Ammon's horn (tissue), 1 donor: ENCODE measurements at regions not wholly inside any gene's neighbourhood (a gene's known extent, or its start where the extent isn't known, plus 50 kb on each side); places are given as distances from the start of the nearest gene placed in this dataset.

ENCODE experiments used
- DNase-seq: peaks from one replicate; pipeline ENCODE4 v3.0.0-alpha.2; 2016; ENCODE audit warnings: low spot score

DNA sequence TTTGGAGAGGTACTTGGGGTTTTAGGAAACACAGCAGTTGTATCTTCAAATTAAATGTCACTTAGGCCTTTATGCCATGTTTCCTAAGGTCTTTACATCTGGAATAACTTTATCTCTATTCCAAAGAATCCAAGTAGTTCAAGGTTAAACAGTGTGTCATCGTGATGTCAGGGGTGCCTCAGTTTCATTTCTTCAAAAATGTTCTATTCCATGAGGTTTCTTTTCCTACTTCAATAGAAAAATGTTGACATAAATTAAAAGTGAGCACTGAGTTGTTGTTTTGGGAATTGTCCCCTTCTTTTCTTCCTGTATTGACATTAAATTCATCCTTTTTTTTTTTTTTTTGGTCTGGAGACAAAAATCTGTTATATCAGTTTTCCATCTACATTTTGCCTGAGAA, 160.6 kb upstream of the C21orf91 start:
- no peak for DNase-seq

DNA sequence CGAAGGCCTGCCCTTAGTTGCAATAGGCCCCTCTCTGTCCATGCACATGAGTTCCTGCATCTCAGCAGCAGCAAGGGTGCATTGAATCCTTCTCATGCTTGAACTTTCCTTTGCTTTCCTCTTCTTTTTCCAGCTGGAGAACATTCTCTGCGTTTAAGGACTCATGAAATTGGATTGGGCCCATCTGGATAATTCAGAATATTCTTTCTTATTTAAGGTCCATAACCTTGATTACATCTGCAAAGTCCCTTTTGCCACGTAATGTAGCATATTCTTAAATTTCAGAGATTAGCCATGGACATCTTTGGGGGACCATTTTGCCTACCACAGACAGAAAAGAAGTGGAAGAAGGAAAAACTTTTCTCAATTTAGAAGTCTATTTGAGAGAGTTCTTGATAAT, 159.7 kb upstream of the C21orf91 start:
- no peak for DNase-seq

DNA sequence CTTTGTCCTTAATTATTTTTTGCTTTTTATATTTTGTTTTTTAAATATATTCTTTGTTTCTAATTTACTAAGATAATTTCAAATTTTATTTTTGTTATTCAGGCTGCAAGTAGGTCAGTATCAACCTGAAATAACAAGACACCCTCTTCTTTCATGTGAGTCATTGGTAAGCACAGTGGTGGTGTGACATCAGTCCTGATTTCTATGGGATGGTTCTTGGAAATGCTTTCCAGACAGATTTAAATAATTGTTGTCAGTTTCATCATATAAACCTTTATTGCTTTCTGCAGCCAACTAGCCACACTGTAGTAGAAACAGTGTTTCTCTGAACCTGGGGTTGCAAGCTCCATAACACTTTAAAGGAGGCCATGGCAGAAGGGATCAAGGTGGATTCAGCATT, 157.5 kb upstream of the C21orf91 start:
- no peak for DNase-seq

DNA sequence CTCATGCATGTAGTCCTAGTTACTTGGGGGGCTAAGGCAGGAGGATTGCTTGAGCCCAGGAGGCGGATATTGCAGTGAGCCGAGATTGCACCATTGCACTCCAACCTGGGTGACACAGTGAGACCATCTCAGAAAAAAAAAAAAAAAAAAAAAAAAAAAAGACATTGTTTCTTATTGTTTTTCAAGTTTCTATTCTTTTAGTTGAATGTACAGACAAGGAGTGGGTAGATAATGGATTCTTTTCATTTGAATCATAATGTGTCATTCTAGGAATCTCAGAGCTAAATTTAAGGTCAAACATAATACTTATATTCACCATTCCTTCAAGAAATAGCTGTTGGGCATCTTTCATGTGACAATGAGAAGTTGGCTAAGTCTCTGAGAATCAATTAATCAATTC, 157.0 kb upstream of the C21orf91 start:
- DNase-seq, result no peak

DNA sequence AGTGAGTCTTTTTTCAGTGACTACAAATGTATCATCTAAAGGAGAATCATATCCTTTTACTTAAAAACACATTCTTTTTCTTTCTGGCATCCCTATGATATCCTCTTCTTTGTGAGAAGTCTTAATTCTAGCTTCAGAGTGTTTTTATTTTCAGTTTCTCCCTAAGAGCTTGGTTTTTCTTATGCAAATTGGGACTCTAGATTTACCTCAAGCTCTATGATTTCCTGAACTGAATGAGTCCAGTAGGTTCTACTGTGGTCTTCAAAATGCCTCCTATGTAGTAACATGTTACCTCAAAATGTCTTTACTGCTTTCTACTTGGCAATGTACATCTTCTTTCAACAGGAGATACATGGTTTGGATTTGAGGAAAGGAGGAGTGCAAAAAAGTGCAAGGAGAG, 148.2 kb upstream of the C21orf91 start:
- no peak for DNase-seq

DNA sequence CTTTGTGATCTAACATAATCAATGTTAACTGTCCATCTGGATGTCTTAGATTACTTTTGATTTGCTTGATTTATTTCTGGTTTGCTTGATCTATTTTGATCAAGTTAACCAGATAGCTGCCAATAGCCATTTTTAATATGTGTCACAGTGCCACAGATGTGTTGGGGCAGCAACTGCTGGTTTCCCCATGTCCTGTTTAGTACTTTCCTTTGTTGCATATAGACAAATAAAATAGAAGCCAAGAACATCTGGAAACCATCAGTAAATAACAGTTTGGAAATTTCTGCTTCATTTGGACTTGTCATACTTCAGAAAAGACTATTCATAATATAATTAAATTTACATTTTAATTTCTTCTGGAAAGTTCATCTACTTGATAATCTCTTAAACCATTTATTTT, 145.6 kb upstream of the C21orf91 start:
- DNase-seq, result no peak

DNA sequence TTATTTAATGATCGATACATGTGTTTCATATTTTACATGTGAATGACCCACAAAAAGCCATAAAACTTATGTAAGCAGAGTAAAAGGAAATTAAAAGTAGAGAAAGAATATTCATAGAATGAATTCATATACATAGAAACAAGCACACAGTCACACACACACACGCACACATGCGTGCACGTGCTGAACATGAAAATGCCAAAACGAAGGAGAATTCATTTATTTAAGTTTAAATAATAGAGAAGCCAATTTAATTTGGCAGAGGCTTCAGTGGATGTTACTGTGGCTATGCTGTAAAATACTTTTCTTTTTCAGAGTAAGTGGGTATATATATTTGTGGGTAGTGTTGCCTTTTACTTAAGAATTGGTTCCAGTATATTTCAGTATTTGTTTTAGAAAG, 145.0 kb upstream of the C21orf91 start:
- DNase-seq, result no peak

DNA sequence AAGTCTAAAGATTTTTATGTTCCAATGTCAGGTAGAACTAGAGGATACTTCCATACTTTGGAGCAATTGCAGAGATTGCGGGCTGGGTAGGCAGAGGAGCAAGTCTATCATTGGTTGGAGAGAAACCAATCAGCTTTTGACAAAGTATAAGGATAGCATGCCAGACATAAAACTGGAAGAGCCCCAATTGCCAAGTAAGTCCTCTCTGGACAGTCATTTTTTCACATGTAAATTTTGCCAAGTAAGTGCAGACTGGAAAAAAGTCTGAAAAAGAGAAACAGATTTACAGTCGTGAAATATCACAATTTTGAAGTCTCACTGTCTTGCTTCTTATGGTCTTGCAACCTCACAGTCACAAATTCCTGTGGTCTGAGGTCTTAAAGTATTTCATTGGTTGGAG, 131.4 kb upstream of the C21orf91 start:
- no peak for DNase-seq

DNA sequence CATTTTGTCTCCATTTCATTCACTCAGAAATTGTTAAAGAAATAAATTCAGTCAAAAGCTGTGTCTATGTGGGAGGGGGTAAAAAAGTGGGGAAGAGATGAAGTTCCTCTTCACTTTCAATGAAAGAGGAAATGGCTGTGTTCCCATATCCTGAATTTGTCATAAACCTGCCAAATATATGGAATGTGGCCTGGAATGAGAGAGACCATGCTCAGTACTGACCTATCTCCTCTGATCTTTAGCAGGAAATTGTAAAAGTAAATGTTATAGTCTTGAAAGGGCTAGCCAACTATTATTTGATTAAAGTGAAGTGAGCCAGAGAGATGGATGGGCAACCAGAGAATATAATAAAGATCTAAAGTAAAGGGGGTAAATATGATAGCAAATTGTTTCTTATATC, 130.3 kb upstream of the C21orf91 start:
- no peak for DNase-seq

DNA sequence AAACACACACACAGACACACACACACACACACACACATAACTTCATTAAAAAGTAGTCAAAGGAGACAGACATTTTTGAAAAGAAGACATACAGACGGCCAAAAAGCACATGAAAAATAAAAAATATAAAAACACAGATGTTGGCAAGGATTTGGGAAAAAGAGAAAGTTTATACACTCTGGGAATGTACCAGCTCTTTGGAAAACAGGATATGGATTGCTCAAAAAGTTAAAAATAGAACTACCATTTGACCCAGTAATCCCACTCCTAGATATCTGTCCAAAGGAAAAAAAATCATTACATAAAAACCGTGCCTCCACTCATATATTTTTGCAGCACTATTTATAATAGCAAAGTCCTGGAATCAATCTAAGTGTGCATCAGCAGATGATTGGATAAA, 128.4 kb upstream of the C21orf91 start:
- no peak for DNase-seq

DNA sequence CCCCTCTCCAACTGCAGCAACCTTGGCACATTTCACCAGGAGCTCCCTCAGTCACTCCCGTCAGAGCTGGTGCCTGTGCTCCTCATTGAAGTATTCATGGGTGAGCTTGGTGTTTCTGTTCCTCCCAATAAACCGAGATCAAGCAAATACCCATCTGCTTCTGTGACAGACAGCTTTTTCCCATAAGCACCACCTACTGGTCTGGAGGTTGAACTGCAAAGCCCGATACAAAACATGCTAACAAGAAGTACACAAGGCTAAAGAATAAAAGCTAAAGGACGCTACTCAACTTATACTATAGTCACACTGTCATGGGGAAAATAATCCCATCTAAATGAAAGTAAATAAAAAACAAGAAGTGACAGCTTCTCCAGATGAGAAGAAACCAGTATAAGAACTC, 111.9 kb upstream of the C21orf91 start:
- DNase-seq, result no peak

DNA sequence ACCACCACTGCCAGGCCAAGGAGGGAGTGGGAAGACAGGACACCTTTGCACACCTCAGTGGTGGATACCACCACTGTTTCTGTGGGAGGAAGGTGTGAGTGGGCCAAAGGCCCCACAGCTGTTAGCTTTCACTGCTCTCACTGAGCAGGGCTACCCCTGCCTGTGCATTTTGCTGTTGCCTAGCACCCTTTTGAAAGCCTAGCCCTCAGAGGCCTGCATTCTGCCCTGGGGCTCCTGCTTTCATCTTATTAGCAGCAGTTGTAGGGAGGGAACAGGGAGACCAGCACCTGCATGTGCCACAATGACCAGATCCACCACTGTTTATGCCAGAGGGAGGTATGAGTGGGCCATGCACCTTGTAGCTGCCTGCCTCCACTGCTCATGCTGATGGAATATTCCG, 110.9 kb upstream of the C21orf91 start:
- DNase-seq, result no peak

DNA sequence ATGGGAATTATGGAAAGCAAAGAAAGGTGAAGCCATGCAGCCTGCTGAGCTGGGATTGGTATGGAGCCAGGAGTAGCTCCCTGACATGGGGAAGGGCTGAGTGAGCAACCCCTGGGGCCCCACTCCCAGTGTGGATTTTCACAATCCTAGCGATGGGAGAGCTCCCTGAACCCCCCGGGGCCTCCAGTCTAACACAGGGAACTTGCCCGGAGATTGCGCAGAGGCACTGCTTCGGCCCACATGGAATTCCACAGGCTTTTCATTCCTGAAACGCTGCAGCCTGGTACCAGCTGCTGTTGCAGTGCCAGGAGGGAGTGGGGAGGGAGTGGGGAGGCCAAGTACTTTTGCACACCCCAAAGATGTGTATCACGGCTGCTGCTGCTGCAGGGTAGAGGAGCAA, 110.4 kb upstream of the C21orf91 start:
- no peak for DNase-seq

DNA sequence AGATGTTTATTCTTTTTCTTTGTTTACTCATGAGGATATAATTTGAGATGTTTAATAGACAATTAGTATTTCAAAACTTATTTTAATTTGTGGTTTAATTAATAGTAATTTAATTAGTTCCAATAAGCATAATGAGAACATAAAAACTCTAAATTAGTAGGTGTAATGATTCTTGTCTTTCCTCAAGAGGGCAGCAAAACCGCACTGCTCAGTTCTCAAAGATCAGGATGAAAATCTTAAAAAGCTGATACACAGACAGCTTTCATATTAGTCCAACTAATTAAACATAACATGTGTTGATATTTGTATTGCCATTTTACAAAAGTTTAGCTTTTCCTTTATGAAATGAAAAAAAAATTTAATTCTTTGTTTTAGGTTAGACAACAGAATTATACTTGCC, 106.7 kb upstream of the C21orf91 start:
- peak; percentile 71 for DNase-seq

DNA sequence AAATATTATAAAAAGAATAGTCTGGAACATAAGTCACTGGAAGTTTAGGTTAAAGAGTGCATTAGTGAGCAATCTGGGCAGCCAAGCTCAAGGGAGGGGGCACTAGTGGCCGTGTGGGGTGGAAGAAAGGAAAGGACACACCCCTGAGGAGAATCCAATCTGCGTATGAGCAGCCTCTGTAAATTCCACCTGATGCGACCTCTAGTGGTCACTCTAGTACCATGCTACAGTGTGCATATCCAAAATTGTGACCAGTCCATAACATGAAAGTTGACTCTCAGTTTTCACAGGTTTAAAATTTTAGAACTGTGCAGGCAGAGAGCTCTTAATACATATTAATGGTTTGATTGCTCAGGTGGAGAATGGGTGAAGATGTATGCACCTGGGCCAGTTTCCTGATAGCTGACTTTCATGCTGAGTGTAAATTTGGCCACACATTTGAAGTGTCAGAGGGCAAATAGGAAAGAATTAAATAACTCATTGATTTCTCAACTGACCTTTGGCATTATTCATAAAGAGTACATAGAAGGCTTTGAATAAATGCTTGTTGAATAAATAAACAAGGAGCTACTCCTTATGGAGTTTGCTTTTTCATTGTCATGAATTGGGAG, 105.9 kb upstream of the C21orf91 start:
- DNase-seq, result peak; percentile 73

DNA sequence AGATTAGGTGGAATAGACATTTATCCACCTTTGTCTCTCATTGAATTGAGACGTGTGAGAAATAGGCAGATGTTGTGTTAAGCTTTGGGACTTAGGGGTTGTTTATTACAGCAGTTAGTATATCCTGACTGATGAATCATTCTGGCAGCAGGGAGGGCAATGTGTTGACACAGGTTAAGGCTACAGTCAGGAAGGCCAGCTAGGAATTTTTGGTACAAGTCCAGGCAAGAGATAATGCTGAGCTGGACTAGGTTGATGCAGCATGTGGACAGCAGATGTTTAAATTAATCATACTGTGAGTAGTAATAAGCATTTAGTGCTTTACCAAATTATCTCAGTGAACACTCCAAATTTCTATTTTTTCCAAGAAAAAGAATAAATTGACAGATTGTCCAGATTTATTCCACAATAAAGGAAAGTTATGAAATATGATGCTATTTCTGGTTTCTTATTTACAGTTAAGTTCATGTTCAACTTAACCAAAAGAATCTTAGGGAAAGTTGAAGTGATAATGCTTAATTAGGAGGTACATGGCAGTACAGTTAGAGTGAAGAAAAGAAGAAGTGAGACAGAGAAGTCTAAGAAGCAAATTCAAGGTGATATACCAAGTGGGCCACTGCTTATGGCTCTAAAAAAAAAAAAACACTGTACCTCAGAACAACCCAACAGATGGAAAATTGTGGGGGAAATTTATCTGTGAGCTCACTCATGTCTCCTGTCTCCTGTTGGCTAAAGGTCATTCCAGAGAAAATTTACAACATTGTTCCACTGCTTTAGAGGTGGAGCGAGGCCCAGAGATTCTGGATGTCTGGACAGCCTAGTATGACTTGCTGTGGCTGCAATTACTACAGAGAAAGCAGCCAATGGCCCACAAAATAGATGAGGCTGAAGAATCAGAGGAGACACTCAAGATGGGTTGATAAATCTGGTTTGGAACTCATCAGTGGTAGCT, 102.7 kb upstream of the C21orf91 start:
- DNase-seq, result no peak

DNA sequence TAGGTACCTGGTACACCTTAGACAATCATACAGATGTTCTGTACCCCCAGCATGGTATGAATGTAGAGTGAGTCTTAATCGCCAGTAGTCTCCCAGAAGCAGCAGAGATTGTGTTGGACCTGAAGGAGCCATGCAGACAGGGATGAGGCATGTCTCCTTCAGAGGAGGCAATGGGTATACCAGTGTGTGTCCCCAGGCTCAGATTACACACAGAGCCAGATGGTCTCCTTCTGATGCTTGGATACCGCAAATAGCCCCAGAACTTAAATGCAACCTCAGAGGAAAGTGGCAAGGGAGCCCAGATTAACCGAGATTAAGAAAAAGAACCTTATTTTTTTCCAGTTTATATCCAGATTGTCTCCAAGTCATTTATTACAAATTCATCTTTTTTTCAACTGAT, 96.8 kb upstream of the C21orf91 start:
- no peak for DNase-seq

DNA sequence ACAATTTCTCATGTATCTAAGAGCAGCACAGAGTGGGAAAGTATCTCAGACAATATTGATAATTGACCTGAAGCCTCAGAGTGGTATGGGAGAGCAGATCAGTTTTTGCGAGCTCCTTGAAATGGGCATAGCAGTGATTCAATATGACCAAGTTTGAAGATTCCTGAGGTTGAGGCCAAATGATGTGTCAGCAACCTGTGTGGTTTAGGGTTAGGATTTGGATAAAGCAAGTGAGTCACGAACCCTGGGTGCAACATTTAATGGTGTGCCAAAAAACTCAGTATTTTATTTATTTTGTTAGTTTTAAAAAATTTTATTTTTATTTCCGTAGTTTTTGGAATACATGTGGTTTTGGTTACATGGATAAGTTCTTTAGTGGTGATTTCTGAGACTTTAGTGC, 92.5 kb upstream of the C21orf91 start:
- DNase-seq, result no peak

DNA sequence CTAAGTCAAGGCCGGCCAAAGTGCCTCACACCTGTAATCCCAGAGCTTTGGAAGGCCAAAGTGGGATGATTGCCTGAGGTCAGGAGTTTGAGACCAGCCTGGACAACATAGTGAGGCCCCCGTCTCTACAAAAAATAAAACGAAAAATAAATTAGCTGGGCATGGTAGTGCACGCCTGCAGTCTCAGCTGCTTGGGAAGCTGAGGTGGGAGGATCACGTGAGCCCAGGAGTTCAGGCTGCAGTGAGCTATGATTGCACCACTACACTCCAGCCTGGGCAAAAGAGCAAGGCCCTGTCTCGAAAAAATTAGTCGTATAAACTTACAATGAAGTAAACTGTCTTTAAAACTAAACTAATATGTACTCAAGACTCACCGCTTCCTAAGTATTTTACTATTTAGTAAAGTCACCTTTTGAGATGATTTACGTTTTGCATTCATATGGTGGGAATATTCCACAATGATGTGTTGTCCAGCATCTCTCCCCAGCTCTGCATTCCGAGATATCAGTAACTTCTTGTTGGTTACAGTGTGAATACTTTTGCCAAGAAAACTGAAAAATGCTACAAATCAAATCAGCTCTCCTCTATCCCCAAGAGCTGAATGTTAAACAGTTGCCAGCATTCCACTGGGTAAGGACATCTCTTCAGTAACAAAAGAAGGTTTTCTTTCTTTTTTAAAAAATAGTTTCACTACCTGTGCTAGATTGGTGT, 84.9 kb upstream of the C21orf91 start:
- DNase-seq, result no peak

DNA sequence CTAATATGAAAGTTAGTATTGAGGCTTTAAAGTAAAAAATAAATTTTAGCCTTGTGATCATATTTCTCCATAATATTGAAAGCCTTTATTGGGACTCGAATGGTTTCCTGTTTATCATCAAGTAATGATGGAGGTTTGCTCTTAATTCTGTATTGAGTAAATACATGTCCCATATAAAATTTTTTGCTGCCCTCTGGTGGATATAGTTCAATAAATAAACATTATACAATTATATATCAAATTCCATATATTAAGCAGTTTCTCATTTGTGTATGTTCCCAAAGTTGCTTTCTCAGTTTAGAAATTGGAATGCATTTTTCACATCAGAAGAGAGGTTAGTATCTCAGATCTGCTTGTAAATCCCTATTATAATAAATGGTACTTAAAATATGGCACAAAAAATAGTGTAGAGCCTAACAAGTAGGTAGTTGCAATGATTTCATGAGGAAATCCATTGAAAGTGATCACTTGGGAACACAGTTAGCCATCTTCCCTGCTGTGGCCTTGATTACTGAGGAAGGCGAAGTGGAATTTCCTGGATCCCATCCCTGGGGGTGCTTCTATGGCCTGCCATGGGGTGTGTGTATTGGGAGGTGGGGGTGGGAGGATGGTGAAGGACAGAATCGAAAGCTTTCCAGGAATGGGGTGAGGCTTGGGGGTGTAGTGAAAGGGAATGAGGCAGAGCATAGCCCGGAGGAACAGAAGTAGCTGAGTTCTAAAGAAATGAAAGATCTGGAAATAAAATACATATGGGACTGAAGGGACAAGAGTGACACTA, 84.1 kb upstream of the C21orf91 start:
- DNase-seq, result peak; percentile 16

DNA sequence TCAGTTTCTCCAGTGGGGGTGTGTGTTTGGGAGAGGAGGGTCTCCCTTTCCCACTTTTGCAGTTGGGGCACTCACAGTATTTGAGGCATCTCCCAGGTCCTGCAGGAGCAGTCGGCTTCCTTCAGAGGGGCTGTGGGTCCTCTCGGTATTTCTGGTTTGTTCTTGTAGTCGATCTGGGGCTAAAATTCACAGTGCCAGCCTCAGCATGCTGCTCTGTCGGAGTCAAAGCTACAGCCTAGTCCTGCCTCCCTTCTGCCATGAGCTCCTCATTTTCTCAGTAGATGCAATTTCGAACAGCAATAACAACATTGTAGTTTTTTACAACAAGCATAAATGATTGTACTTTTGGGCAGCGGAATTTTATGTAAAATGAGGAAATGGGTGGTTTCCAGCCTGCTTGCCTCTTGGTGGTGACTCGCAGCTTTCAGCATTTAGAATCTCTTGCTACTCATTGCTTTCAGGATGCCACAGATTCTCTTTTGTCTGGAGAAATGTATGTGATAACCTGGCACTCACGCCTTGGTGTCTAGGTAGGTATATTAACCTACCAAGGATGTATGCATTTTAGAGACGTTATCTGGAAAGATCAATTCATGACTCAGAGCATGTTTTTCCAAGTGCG, 82.4 kb upstream of the C21orf91 start:
- no peak for DNase-seq

DNA sequence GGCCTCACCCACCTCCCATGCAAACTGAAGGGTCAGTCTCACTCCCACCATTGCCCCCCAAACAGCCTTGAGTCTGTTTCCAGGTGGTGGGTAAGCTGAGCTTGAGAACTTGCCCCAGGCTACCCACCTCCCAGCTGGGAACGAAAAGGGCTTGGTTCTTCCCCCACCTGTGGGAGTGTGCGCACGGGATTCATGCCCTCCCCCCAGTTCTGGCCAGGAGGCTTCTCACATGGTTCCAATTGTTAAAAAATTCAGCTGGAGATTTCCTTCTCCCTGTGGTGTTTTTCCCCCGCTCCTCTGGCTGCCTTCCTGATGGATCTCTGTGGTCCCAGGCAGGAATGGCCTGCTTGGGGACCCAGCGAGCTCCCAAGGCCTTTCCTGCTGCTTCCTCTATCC, 81.8 kb upstream of the C21orf91 start:
- no peak for DNase-seq
